ENCODE measurements at regions not wholly inside any gene's neighbourhood (a gene's known extent, or its start where the extent isn't known, plus 50 kb on each side); places are given as distances from the start of the nearest gene placed in this dataset.

DNA sequence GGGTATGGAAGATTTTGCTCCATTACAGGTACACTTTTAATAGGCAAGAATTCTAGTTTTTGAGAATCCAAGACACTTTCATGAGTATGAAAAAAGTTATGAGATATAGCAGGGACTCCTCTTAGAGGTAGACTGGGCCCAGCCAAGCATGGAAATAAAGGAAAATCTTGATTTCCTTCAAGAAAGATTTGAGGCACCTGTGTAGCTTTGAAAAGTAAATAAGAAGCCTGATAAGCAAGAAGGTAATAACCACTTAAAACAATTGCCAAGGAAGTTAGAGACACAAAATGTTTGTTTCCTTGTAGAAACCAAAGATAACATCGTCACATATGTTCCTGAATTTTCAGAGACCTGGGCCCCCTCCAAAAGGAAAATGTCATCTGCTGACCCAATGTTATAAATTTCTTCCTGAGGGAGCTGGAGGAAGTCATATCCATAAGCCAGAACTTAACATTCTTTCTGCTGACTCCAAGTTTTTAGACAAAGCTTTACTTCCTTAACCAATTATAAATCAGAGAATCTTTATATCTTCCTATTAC is 314.5 kb upstream of the ANO3 start:
- TF ChIP-seq, protein P1, sequence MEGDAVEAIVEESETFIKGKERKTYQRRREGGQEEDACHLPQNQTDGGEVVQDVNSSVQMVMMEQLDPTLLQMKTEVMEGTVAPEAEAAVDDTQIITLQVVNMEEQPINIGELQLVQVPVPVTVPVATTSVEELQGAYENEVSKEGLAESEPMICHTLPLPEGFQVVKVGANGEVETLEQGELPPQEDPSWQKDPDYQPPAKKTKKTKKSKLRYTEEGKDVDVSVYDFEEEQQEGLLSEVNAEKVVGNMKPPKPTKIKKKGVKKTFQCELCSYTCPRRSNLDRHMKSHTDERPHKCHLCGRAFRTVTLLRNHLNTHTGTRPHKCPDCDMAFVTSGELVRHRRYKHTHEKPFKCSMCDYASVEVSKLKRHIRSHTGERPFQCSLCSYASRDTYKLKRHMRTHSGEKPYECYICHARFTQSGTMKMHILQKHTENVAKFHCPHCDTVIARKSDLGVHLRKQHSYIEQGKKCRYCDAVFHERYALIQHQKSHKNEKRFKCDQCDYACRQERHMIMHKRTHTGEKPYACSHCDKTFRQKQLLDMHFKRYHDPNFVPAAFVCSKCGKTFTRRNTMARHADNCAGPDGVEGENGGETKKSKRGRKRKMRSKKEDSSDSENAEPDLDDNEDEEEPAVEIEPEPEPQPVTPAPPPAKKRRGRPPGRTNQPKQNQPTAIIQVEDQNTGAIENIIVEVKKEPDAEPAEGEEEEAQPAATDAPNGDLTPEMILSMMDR (IDR thresholded peaks at IDR 0.05), result no peak
- TF ChIP-seq POLR2AphosphoS5 (IDR thresholded peaks at IDR 0.05) (no peak), POLR2A (IDR thresholded peaks at IDR 0.05; ENCODE audit: low read depth) (no peak)
